H1 (cell line): ENCODE measurements at regions not wholly inside any gene's neighbourhood (a gene's known extent, or its start where the extent isn't known, plus 50 kb on each side); places are given as distances from the start of the nearest gene placed in this dataset.

Experiments used
- EGR1 ChIP-seq: IDR thresholded peaks from 2 replicates; pipeline ENCODE4 v1.6.1; 2011; ENCODE audit warnings: low read depth, low read length, borderline replicate concordance
- NANOG ChIP-seq: IDR thresholded peaks from 2 replicates; pipeline ENCODE4 v1.6.1; 2011; ENCODE audit warnings: low read length, low read depth, mild to moderate bottlenecking, inconsistent platforms; ENCODE audit not compliant: insufficient read depth, poor library complexity, severe bottlenecking
- SP2 ChIP-seq: IDR thresholded peaks from 2 replicates; pipeline ENCODE4 v1.6.1; 2012; ENCODE audit warnings: mild to moderate bottlenecking, low read length, inconsistent platforms
- TEAD4 ChIP-seq: IDR thresholded peaks from 2 replicates; pipeline ENCODE4 v1.6.1; 2012; ENCODE audit warnings: low read depth, low read length, inconsistent platforms, mixed read lengths

- no peak for TF ChIP-seq NANOG
- TF ChIP-seq EGR1: no peak
- TF ChIP-seq TEAD4: no peak
- no peak for TF ChIP-seq SP2
These were observed 98.3 kb upstream of the ZBTB20 start (continued) for GRCh38 chr3:115245438-115245837.
